NCI-H1417 (cell line): ENCODE measurements at regions not wholly inside any gene's neighbourhood (a gene's known extent, or its start where the extent isn't known, plus 50 kb on each side); places are given as distances from the start of the nearest gene placed in this dataset.
"Not testable (repeated sequence)": the region's sequence is repeated elsewhere in the genome, so short reads cannot be mapped to it uniquely, and the experiment has no call there.

Experiments
- DNase-seq, 3 experiments: peaks; one replicate each; lab custom pipeline; 2025; lab: John Stamatoyannopoulos, UW

- no peak for DNase-seq
Measured at GRCh38 chr6:101113468-101114260, 232.5 kb upstream of the ASCC3 start.

GRCh38 chr6:101114703-101115102 lies 233.6 kb upstream of the ASCC3 start:
- peak; percentile 27 to 85 (median 61) for DNase-seq

- DNase-seq, result no peak
Measured at GRCh38 chr6:101116337-101116736, 235.2 kb upstream of the ASCC3 start.

- DNase-seq, result no peak
Measured at GRCh38 chr6:101117393-101118135, 236.4 kb upstream of the ASCC3 start.

GRCh38 chr6:101118136-101118396 lies 236.9 kb upstream of the ASCC3 start:
- DNase-seq, result no peak

- no peak for DNase-seq
Measured at GRCh38 chr6:101120747-101121146, 239.6 kb upstream of the ASCC3 start.

- DNase-seq, result no peak
Measured at GRCh38 chr6:101125380-101125971, 244.3 kb upstream of the ASCC3 start.

GRCh38 chr6:101126501-101126900 lies 245.4 kb upstream of the ASCC3 start:
- DNase-seq, result peak in 1 of 3 experiments; percentile 4

GRCh38 chr6:101129851-101130250 lies 248.7 kb upstream of the ASCC3 start:
- no peak for DNase-seq

- no peak for DNase-seq
Measured at GRCh38 chr6:101146389-101146788, 247.1 kb upstream of the GRIK2 start.

- DNase-seq, result peak in 1 of 3 experiments; percentile 15
Measured at GRCh38 chr6:101150226-101150625, 243.3 kb upstream of the GRIK2 start.

GRCh38 chr6:101157638-101158037 lies 235.9 kb upstream of the GRIK2 start:
- not testable (repeated sequence) for DNase-seq

GRCh38 chr6:101163611-101164010 lies 229.9 kb upstream of the GRIK2 start:
- peak; percentile 16 to 67 (median 16) for DNase-seq

- no peak for DNase-seq
Measured at GRCh38 chr6:101167638-101168037, 225.9 kb upstream of the GRIK2 start.

GRCh38 chr6:101171049-101171448 lies 222.5 kb upstream of the GRIK2 start:
- DNase-seq, result not testable (repeated sequence)

- DNase-seq, result no peak
Measured at GRCh38 chr6:101178748-101179147, 214.8 kb upstream of the GRIK2 start.

GRCh38 chr6:101181006-101181405 lies 212.5 kb upstream of the GRIK2 start:
- no peak for DNase-seq

- not testable (repeated sequence) for DNase-seq
Measured at GRCh38 chr6:101188285-101188798, 205.2 kb upstream of the GRIK2 start.

- DNase-seq, result no peak
Measured at GRCh38 chr6:101195588-101195987, 197.9 kb upstream of the GRIK2 start.

GRCh38 chr6:101199441-101199840 lies 194.1 kb upstream of the GRIK2 start:
- no peak for DNase-seq

GRCh38 chr6:101202867-101203374 lies 190.6 kb upstream of the GRIK2 start:
- DNase-seq, result no peak

GRCh38 chr6:101203664-101204063 lies 189.8 kb upstream of the GRIK2 start:
- DNase-seq, result peak in 1 of 3 experiments; percentile 24

GRCh38 chr6:101208152-101208551 lies 185.4 kb upstream of the GRIK2 start:
- DNase-seq, result no peak
